Heart left ventricle (tissue), 16 donors: ENCODE measurements at regions not wholly inside any gene's neighbourhood (a gene's known extent, or its start where the extent isn't known, plus 50 kb on each side); places are given as distances from the start of the nearest gene placed in this dataset.
A peak's percentile ranks its signal among the peaks of the same experiment; 100 is the strongest.

Experiments used
- ATAC-seq, 4 donors: fragments of 200-7000 bp; cut with Tn5 transposase; one replicate each; pipeline ENCODE4 v1.9.1; 2020 to 2022; ENCODE audit warnings: moderate library complexity in 4 of 4, mild to moderate bottlenecking in 3 of 4, moderate number of reproducible peaks in 1 of 4
- DNase-seq, 5 donors: peaks; one replicate each; pipeline ENCODE4 v3.0.0-alpha.2; 2020
- H3K27ac ChIP-seq, 12 donors: fragments of 200-600 bp; sonication (generic) in 4 of 12; one replicate each; pipeline versions ENCODE4 v1.5.0 to v1.8.0; 2016 to 2022; ENCODE audit warnings: mild to moderate bottlenecking in 2 of 12
- H3K27me3 ChIP-seq, 9 donors: fragments of 200-600 bp; sonication (generic) in 2 of 9; one replicate each; pipeline versions ENCODE4 v1.5.1 to v1.8.0; 2016 to 2022; ENCODE audit warnings: mild to moderate bottlenecking in 3 of 9
- H3K36me3 ChIP-seq, 9 donors: fragments of 200-600 bp; sonication (generic) in 2 of 9; one replicate each; pipeline versions ENCODE4 v1.5.0 to v1.8.0; 2018 to 2022; ENCODE audit warnings: mild to moderate bottlenecking in 2 of 9
- H3K4me1 ChIP-seq, 12 donors: fragments of 200-600 bp; sonication (generic) in 4 of 12; one replicate each; pipeline versions ENCODE4 v1.5.0 to v1.8.0; 2016 to 2022; ENCODE audit warnings: mild to moderate bottlenecking in 3 of 12
- H3K4me3 ChIP-seq, 12 donors: fragments of 200-600 bp; sonication (generic) in 4 of 12; one replicate each; pipeline versions ENCODE4 v1.5.0 to v1.8.0; 2017 to 2022; ENCODE audit warnings: mild to moderate bottlenecking in 9 of 12, moderate library complexity in 4 of 12
- H3K9me3 ChIP-seq, 12 donors: fragments of 200-600 bp; sonication (generic) in 4 of 12; one replicate each; pipeline versions ENCODE4 v1.5.0 to v1.8.0; 2016 to 2022; ENCODE audit warnings: mild to moderate bottlenecking in 1 of 12
- CTCF ChIP-seq, 12 donors: fragments of 200-600 bp; sonication (generic) in 4 of 12; IDR thresholded peaks; one replicate each; pipeline versions ENCODE4 v1.5.0 to v1.8.0; 2018 to 2022; ENCODE audit warnings: antibody characterized with exemption in 12 of 12, mild to moderate bottlenecking in 5 of 12
- POLR2A ChIP-seq, 2 donors: fragments of 450-650 bp; IDR thresholded peaks; one replicate each; pipeline ENCODE4 v1.6.1; 2017; ENCODE audit warnings: antibody characterized with exemption in 2 of 2, mild to moderate bottlenecking in 2 of 2, moderate library complexity in 2 of 2
- WGBS, 4 donors: extraction: QIAGEN DNeasy Blood & Tissue Kit in 2 of 4; methylation state at CpG; one replicate each; pipeline versions ENCODE4 v1.1.5 to v1.1.7; 2013 to 2018; 5-methylcytosine and 5-hydroxymethylcytosine counted together
- intact Hi-C, 10 donors: fragments of 100-400 bp; cut with DNase I; formaldehyde crosslinking; loops; one replicate each; pipeline versions ENCODE4 v1.11.1 to v1.14.2; 2022
- donor health status: ischemic (EF 13 %, LVEDD 7.1; RV severe dilation, severe dysfunction).
- donor health status: healthy with polysubstance abuse.
- donor health status: DM: no; HTN: yes; CAD: no.
- donor health status: DM: no; HTN: no; CAD: no.
- donor health status: ischemic (EF 25% LVEDD 6.9; RV normal size, moderate dysfunction).
- donor health status: ischemic (EF 25% LVEDD 5.7; RV mildly dilated, moderate dysfunction).
- donor health status: healthy.
- donor health status: DM: yes; HTN: yes; CAD: no.
- donor health status: ischemic (EF 35%, LVEDD 5.7; RV mildly dilated, moderate dysfunction).
- donor health status: nonischemic (EF 11% LVEDD 7.7; RV severe dilation, severe dysfunction).
- donor health status: DM: yes; HTN: yes; CAD: no.
- donor health status: PGD.
- donor health status: ischemic (EF 29% LVEDD 5.4; RV normal size, mild dysfunction).
- donor health status: nonischemic (EF 23%, LVEDD 6.1; RV moderate dilation, normal function).

- DNase-seq: no peak
- H3K9me3 ChIP-seq: peaks cover 0 to 5% (median 0%) of the 10 kb centered on the region in 12 donors
- no peaks in the 10 kb centered on the region for H3K27me3 ChIP-seq
- no peak overlapping the region for H3K27ac ChIP-seq
- TF ChIP-seq CTCF (IDR thresholded peaks at IDR 0.05) (no peak), POLR2A (IDR thresholded peaks at IDR 0.05) (no peak)
- ATAC-seq: no peak
- H3K4me1 ChIP-seq: no peaks in the 10 kb centered on the region
- H3K36me3 ChIP-seq: no peaks in the 10 kb centered on the region
- no peak overlapping the region for H3K4me3 ChIP-seq
- intact Hi-C loops: no loop called here
- 66 to 90% (median 71%) methylated on average over 3 of the region's 3 CpGs for WGBS, 4 donors
Observed at GRCh38 chr6:115545672-115545986, 515.1 kb downstream of the FRK start.

- Histone ChIP-seq H3K36me3 (no peaks in the 10 kb centered on the region), H3K9me3 (peaks cover 0 to 5% (median 0%) of the 10 kb centered on the region in 12 donors), H3K27me3 (no peaks in the 10 kb centered on the region), H3K27ac (no peak overlapping the region), H3K4me3 (peak overlapping the region in 1 of 12 donors; percentile 14), H3K4me1 (no peaks in the 10 kb centered on the region)
- DNase-seq: peak; percentile 9 to 44 (median 31)
- intact Hi-C loops: no loop called here
- peak; percentile 20 to 82 (median 61) for ATAC-seq
- WGBS, 4 donors: 59 to 72% (median 63%) methylated on average over 19 to 23 of the region's 23 CpGs
- TF ChIP-seq POLR2A (IDR thresholded peaks at IDR 0.05): no peak
- TF ChIP-seq CTCF (IDR thresholded peaks at IDR 0.05): peak in 6 of 12 donors; percentile 17 to 39 (median 25)
Observed at GRCh38 chr6:115544765-115545671, 515.7 kb downstream of the FRK start.

GRCh38 chr6:115540077-115540869, 520.4 kb downstream of the FRK start:
- intact Hi-C loops: no loop called here
- no peaks in the 10 kb centered on the region for H3K36me3 ChIP-seq

More at GRCh38 chr6:115540077-115540869, 520.4 kb downstream of the FRK start:
- 77 to 91% (median 83%) methylated on average over 1 of the region's 1 CpG for WGBS, 4 donors
- no peak overlapping the region for H3K4me3 ChIP-seq
- H3K9me3 ChIP-seq: peaks cover 0 to 5% (median 0%) of the 10 kb centered on the region in 12 donors
- no peak overlapping the region for H3K27ac ChIP-seq
- ATAC-seq (no peak), DNase-seq (no peak)
- no peaks in the 10 kb centered on the region for H3K27me3 ChIP-seq
- no peaks in the 10 kb centered on the region for H3K4me1 ChIP-seq
- TF ChIP-seq CTCF (IDR thresholded peaks at IDR 0.05) (no peak), POLR2A (IDR thresholded peaks at IDR 0.05) (no peak)
